GM12891 (cell line): ENCODE measurements at regions not wholly inside any gene's neighbourhood (a gene's known extent, or its start where the extent isn't known, plus 50 kb on each side); places are given as distances from the start of the nearest gene placed in this dataset.

Experiments
- POLR2A ChIP-seq: IDR thresholded peaks from 2 replicates; pipeline ENCODE4 v1.6.1; 2011; ENCODE audit warnings: low read depth, low read length, control low read depth
- POLR2AphosphoS5 ChIP-seq: IDR thresholded peaks from 2 replicates; pipeline ENCODE4 v1.6.1; 2011; ENCODE audit warnings: low read depth, low read length, control low read depth
- SPI1 ChIP-seq: IDR thresholded peaks from 2 replicates; pipeline ENCODE4 v1.6.1; 2011; ENCODE audit warnings: low read depth, low read length, control low read depth

- no peak for TF ChIP-seq POLR2AphosphoS5
- no peak for TF ChIP-seq POLR2A
- no peak for TF ChIP-seq SPI1
These were observed 132.9 kb upstream of the CRHR1 start for GRCh38 chr17:45651145-45651709.
